Sigmoid colon (tissue), 6 donors: ENCODE measurements at regions not wholly inside any gene's neighbourhood (a gene's known extent, or its start where the extent isn't known, plus 50 kb on each side); places are given as distances from the start of the nearest gene placed in this dataset.

Experiments
- DNase-seq: peaks from one replicate; pipeline ENCODE4 v3.0.0-alpha.2; 2019
- H3K27ac ChIP-seq, 4 donors: fragments of 200-600 bp; sonication (generic); one replicate each; pipeline ENCODE4 v1.5.1; 2016 to 2019; ENCODE audit warnings: mild to moderate bottlenecking in 1 of 4
- H3K27me3 ChIP-seq, 3 donors: fragments of 200-600 bp; sonication (generic); one replicate each; pipeline ENCODE4 v1.5.1; 2019; ENCODE audit warnings: mild to moderate bottlenecking in 1 of 3
- H3K36me3 ChIP-seq, 4 donors: fragments of 200-600 bp; sonication (generic); one replicate each; pipeline ENCODE4 v1.5.1; 2016 to 2019
- H3K4me1 ChIP-seq, 4 donors: fragments of 200-600 bp; sonication (generic); one replicate each; pipeline ENCODE4 v1.5.1; 2017 to 2019
- H3K4me3 ChIP-seq, 4 donors: fragments of 200-600 bp; sonication (generic); one replicate each; pipeline ENCODE4 v1.5.1; 2017 to 2019; ENCODE audit warnings: mild to moderate bottlenecking in 2 of 4, moderate library complexity in 1 of 4
- H3K9me3 ChIP-seq, 4 donors: fragments of 200-600 bp in 3 of 4; sonication (generic) in 3 of 4; one replicate each; pipeline versions ENCODE4 v1.5.1 to v1.6.1; 2013 to 2019
- EP300 ChIP-seq, 4 donors: sonication (generic); formaldehyde crosslinking; IDR thresholded peaks; one replicate each; pipeline ENCODE4 v1.6.1; 2017; ENCODE audit warnings: antibody characterized with exemption in 4 of 4
- POLR2A ChIP-seq, 2 donors: fragments of 450-650 bp; IDR thresholded peaks; one replicate each; pipeline ENCODE4 v1.6.1; 2016; ENCODE audit warnings: antibody characterized with exemption in 2 of 2, mild to moderate bottlenecking in 2 of 2, moderate library complexity in 2 of 2
- POLR2AphosphoS5 ChIP-seq, 4 donors: sonication (generic); formaldehyde crosslinking; IDR thresholded peaks; one replicate each; pipeline ENCODE4 v1.6.1; 2017; ENCODE audit warnings: antibody characterized with exemption in 4 of 4
- WGBS, 2 donors: extraction: QIAGEN DNeasy Blood & Tissue Kit; methylation state at CpG; one replicate each; pipeline ENCODE4 v1.1.7; 2013; 5-methylcytosine and 5-hydroxymethylcytosine counted together
- intact Hi-C: fragments of 100-400 bp; cut with DNase I; formaldehyde crosslinking; loops from one replicate; pipeline ENCODE4 v1.15.1; 2023
- TF ChIP-seq, protein P1 (sequence below), 4 experiments: fragments of 450-650 bp in 3 of 4; fragments of 200-600 bp in 1 of 4; IDR thresholded peaks; one replicate each; pipeline ENCODE4 v1.5.1; 2016 to 2019; ENCODE audit warnings: antibody characterized with exemption in 4 of 4, mild to moderate bottlenecking in 3 of 4, moderate library complexity in 2 of 4
- donor health status: healthy with polysubstance abuse.
- donor health status: healthy.

DNA sequence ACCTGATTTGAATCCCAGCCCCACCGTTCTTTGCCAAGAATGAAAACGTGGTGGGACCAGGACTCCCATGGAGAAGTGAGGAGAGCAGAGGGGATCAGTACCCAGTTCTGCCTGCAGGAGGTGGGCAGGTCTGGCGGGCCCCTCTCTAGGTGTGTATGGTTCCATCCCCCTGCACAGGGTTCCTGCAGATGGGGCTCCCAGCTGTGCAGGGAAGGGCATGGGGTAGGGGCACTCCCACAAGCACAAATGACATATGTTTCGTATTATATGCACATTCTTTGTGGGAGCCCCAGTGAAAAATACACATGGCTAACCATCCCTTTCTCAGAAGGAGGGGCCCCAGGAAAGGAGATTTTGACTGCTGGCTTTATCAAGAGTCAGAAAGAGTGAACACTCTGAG is 144.6 kb downstream of the PLPP3 start:
- H3K4me1 ChIP-seq, result no peaks in the 10 kb centered on the region

DNA sequence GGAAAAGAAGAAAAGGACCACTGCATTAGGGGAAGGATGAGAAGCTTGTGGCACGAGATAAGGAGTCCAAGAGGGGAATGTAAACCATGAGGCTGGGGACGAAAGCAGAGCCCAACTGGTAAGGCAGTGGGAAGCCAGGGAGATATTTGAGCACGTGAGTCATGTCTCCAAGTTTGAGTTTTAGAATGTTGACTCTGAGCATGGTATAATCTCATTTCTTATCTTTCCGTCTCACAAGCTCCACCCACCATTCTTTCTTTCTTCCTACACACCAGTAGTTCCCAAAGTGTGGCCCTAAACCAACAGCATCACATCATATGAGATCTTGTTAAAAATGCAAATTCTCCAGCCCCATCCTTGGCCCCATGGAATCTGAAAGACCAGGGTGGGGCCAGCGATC is 145.3 kb downstream of the PLPP3 start:
- WGBS, 2 donors, result 31 to 69% methylated on average over 5 of the region's 5 CpGs
- no peak overlapping the region for H3K27ac ChIP-seq
- TF ChIP-seq, protein P1, sequence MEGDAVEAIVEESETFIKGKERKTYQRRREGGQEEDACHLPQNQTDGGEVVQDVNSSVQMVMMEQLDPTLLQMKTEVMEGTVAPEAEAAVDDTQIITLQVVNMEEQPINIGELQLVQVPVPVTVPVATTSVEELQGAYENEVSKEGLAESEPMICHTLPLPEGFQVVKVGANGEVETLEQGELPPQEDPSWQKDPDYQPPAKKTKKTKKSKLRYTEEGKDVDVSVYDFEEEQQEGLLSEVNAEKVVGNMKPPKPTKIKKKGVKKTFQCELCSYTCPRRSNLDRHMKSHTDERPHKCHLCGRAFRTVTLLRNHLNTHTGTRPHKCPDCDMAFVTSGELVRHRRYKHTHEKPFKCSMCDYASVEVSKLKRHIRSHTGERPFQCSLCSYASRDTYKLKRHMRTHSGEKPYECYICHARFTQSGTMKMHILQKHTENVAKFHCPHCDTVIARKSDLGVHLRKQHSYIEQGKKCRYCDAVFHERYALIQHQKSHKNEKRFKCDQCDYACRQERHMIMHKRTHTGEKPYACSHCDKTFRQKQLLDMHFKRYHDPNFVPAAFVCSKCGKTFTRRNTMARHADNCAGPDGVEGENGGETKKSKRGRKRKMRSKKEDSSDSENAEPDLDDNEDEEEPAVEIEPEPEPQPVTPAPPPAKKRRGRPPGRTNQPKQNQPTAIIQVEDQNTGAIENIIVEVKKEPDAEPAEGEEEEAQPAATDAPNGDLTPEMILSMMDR (IDR thresholded peaks at IDR 0.05), result no peak
- no peak for TF ChIP-seq POLR2AphosphoS5 (IDR thresholded peaks at IDR 0.05)

More for the DNA sequence above, 144.6 kb downstream of the PLPP3 start:
- TF ChIP-seq, protein P1 (IDR thresholded peaks at IDR 0.05), result no peak
- TF ChIP-seq EP300 (IDR thresholded peaks at IDR 0.05) (no peak), POLR2A (IDR thresholded peaks at IDR 0.05) (no peak), POLR2AphosphoS5 (IDR thresholded peaks at IDR 0.05) (no peak)
- Histone ChIP-seq H3K27ac (no peak overlapping the region), H3K4me3 (no peak overlapping the region), H3K27me3 (no peaks in the 10 kb centered on the region), H3K9me3 (no peaks in the 10 kb centered on the region), H3K36me3 (no peaks in the 10 kb centered on the region)
- WGBS, 2 donors, result 80 to 84% methylated on average over 4 of the region's 4 CpGs
- no peak for DNase-seq
- intact Hi-C loops, result no loop called here

DNA sequence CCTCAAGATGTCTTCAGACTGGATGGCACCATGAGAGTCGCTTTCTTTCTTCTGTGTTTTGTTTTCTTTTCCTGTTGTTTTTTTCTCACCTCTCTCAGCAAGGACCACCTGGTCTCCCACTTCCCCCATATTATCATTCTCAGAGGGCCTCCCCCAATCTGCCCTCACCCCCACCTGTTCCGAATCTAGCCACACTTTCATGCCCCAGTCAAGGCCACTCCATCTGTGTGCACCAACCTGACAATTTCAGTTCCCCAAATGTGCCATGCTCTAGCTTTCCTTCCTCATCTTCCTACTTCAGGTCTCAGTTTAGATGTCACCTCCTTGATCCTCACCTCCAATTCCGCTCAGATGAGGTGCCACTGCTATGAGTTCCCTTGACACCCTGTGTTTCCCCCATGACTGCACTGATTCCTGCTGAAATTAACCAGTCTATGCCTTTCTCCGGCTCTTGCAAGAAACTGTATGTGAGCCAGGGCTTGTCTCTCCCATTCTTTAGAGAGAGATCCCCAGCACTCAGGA is 146.2 kb downstream of the PLPP3 start:
- Histone ChIP-seq H3K9me3 (no peaks in the 10 kb centered on the region), H3K4me1 (no peaks in the 10 kb centered on the region), H3K36me3 (no peaks in the 10 kb centered on the region), H3K27me3 (no peaks in the 10 kb centered on the region), H3K27ac (no peak overlapping the region), H3K4me3 (no peak overlapping the region)
- WGBS, 2 donors, result 88 to 95% methylated on average over 4 of the region's 4 CpGs
- no peak for DNase-seq
- intact Hi-C loops, result no loop called here
- TF ChIP-seq POLR2AphosphoS5 (IDR thresholded peaks at IDR 0.05), result no peak
- no peak for TF ChIP-seq POLR2A (IDR thresholded peaks at IDR 0.05)
- no peak for TF ChIP-seq EP300 (IDR thresholded peaks at IDR 0.05)
- TF ChIP-seq, protein P1 (IDR thresholded peaks at IDR 0.05), result no peak

More for the DNA sequence above, 145.3 kb downstream of the PLPP3 start:
- H3K9me3 ChIP-seq, result no peaks in the 10 kb centered on the region
- no peaks in the 10 kb centered on the region for H3K4me1 ChIP-seq
- H3K27me3 ChIP-seq, result no peaks in the 10 kb centered on the region
- intact Hi-C loops, result no loop called here
- H3K4me3 ChIP-seq, result no peak overlapping the region
- DNase-seq, result no peak
- H3K36me3 ChIP-seq, result no peaks in the 10 kb centered on the region

DNA sequence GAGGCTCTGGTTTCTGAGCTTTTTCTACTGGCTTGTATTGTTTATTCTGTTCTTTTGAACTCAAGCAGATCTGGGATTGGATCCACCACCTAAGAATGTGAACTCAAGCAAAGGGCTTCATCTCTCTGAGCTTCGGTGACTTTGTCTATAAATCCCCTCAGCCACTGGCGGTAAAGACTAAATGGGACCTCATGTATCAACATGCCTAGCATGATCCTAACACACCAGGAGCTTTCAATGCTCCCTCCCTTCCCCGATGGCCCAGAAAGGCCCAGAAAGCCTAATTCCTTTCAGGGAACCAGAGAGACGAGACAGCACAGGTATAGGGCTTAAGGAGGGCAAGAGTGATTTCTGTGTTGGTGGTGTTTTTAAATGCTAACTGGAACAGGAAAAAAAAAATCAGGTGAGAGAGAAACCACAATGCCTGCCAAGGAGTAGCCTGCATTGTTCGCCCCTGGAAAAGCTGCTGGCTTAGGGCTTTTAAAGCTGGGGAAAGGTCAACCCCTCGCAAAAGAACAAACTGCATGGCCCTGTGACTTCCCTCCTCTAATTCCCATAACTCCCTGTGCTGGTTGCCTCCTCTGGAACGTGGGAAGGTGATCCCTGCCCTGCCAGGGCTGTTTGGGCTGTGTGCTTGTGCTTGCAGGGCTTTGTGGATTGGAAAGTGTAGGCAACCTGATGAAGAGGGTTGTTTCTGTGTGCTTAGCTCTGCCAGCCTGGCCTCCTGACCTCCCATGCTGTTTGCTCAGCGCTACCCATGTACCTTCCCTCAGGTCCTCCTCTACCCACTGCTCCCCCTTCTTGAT is 147.0 kb downstream of the PLPP3 start:
- Histone ChIP-seq H3K9me3 (no peaks in the 10 kb centered on the region), H3K27ac (no peak overlapping the region), H3K36me3 (no peaks in the 10 kb centered on the region), H3K4me1 (no peaks in the 10 kb centered on the region), H3K27me3 (no peaks in the 10 kb centered on the region), H3K4me3 (no peak overlapping the region)
- WGBS, 2 donors, result 65 to 80% methylated on average over 8 of the region's 8 CpGs
- no peak for DNase-seq
- TF ChIP-seq POLR2AphosphoS5 (IDR thresholded peaks at IDR 0.05) (no peak), POLR2A (IDR thresholded peaks at IDR 0.05) (no peak), EP300 (IDR thresholded peaks at IDR 0.05) (no peak)
- TF ChIP-seq, protein P1 (IDR thresholded peaks at IDR 0.05), result no peak
- intact Hi-C loops, result no loop called here
